MM.1S (cell line): ENCODE measurements at regions not wholly inside any gene's neighbourhood (a gene's known extent, or its start where the extent isn't known, plus 50 kb on each side); places are given as distances from the start of the nearest gene placed in this dataset.

Source experiments
- DNase-seq: peaks from one replicate; pipeline ENCODE4 v3.0.0-alpha.2; 2015
- H2AFZ ChIP-seq: fragments of 300-600 bp; sonication (generic); 2 replicates; pipeline ENCODE4 v1.6.0; 2016; ENCODE audit warnings: antibody characterized with exemption, low read length
- H3F3A ChIP-seq: fragments of 300-600 bp; sonication (generic); 2 replicates; pipeline ENCODE4 v1.6.1; 2016; ENCODE audit warnings: mild to moderate bottlenecking, antibody characterized with exemption, low read length, moderate library complexity, mixed read lengths; ENCODE audit not compliant: insufficient read depth
- H3K27ac ChIP-seq: fragments of 300-600 bp; sonication (generic); 2 replicates; pipeline ENCODE4 v1.5.1; 2016; ENCODE audit warnings: mild to moderate bottlenecking, low read length
- H3K27me3 ChIP-seq: fragments of 300-600 bp; sonication (generic); replicated peaks from 2 replicates; pipeline ENCODE4 v1.6.0; 2016; ENCODE audit warnings: low read length; ENCODE audit not compliant: insufficient read depth
- H3K36me3 ChIP-seq: fragments of 300-600 bp; sonication (generic); replicated peaks from 2 replicates; pipeline ENCODE4 v1.6.1; 2016; ENCODE audit warnings: mild to moderate bottlenecking, low read length, mixed read lengths; ENCODE audit not compliant: insufficient read depth
- H3K4me1 ChIP-seq: fragments of 300-600 bp; sonication (generic); 2 replicates; pipeline ENCODE4 v1.6.1; 2016; ENCODE audit warnings: low read length, mixed read lengths
- H3K4me2 ChIP-seq: fragments of 300-600 bp; sonication (generic); 2 replicates; pipeline ENCODE4 v1.6.0; 2016; ENCODE audit warnings: low read depth, low read length
- H3K4me3 ChIP-seq: fragments of 300-600 bp; sonication (generic); 2 replicates; pipeline ENCODE4 v1.5.1; 2016; ENCODE audit warnings: low read length, mixed read lengths
- H3K79me2 ChIP-seq: fragments of 300-600 bp; sonication (generic); 2 replicates; pipeline ENCODE4 v1.6.1; 2016; ENCODE audit warnings: mixed run types, low read length, mixed read lengths
- H3K9ac ChIP-seq: fragments of 300-600 bp; sonication (generic); 2 replicates; pipeline ENCODE4 v1.6.1; 2016; ENCODE audit warnings: low read length, mixed read lengths
- H3K9me2 ChIP-seq: fragments of 300-600 bp; sonication (generic); replicated peaks from 2 replicates; pipeline ENCODE4 v1.6.1; 2016; ENCODE audit warnings: mild to moderate bottlenecking, low read length, mixed read lengths; ENCODE audit not compliant: insufficient read depth
- H3K9me3 ChIP-seq: fragments of 300-600 bp; sonication (generic); replicated peaks from 2 replicates; pipeline ENCODE4 v1.6.1; 2016; ENCODE audit warnings: mild to moderate bottlenecking, low read length, mixed read lengths; ENCODE audit not compliant: insufficient read depth
- H4K20me1 ChIP-seq: fragments of 300-600 bp; sonication (generic); 2 replicates; pipeline ENCODE4 v1.6.1; 2016; ENCODE audit warnings: mild to moderate bottlenecking, low read length, moderate library complexity, mixed read lengths; ENCODE audit not compliant: insufficient read depth
- CTCF ChIP-seq: fragments of 300-600 bp; sonication (generic); IDR thresholded peaks from 2 replicates; pipeline ENCODE4 v1.5.1; 2016; ENCODE audit warnings: antibody characterized with exemption, low read length, mixed read lengths
- EZH2 ChIP-seq: fragments of 300-600 bp; sonication (generic); optimal IDR thresholded peaks from 2 replicates; pipeline ENCODE3; 2017; ENCODE audit warnings: low read depth, mild to moderate bottlenecking, antibody characterized with exemption, low read length, mixed read lengths
- EZH2phosphoT487 ChIP-seq: fragments of 300-600 bp; sonication (generic); IDR thresholded peaks from 2 replicates; pipeline ENCODE4 v1.6.1; 2018; ENCODE audit warnings: antibody characterized with exemption, low read length

GRCh38 chr10:52455098-52455497, 141.0 kb downstream of the DKK1 start:
- Histone ChIP-seq H3K4me3 (no peak overlapping the region), H4K20me1 (no peaks in the 10 kb centered on the region), H3K9me3 (no peaks in the 10 kb centered on the region), H3K79me2 (no peaks in the 10 kb centered on the region), H3K27me3 (no peaks in the 10 kb centered on the region), H2AFZ (no peak overlapping the region; the same call in 1 of the 2 replicates), H3K4me1 (peaks cover 9% of the 10 kb centered on the region; the same call in 1 of the 2 replicates), H3F3A (no peaks in the 10 kb centered on the region; the same call in 1 of the 2 replicates), H3K4me2 (no peak overlapping the region), H3K27ac (no peak overlapping the region), H3K9ac (no peak overlapping the region), H3K9me2 (no peaks in the 10 kb centered on the region), H3K36me3 (no peaks in the 10 kb centered on the region)
- peak; percentile 5 for DNase-seq
- TF ChIP-seq EZH2 (no peak), EZH2phosphoT487 (no peak), CTCF (no peak)

GRCh38 chr10:52459097-52459496, 145.0 kb downstream of the DKK1 start:
- H3K9ac ChIP-seq: no peak overlapping the region
- no peaks in the 10 kb centered on the region for H3K79me2 ChIP-seq
- no peaks in the 10 kb centered on the region for H3K9me3 ChIP-seq
- no peaks in the 10 kb centered on the region for H3K9me2 ChIP-seq
- H3F3A ChIP-seq: no peaks in the 10 kb centered on the region; the same call in 1 of the 2 replicates
- H3K4me1 ChIP-seq: peaks cover 13% of the 10 kb centered on the region; the same call in 1 of the 2 replicates
- H3K36me3 ChIP-seq: no peaks in the 10 kb centered on the region
- H3K4me3 ChIP-seq: no peak overlapping the region
- TF ChIP-seq EZH2phosphoT487 (no peak), EZH2 (no peak), CTCF (no peak)
- H3K27me3 ChIP-seq: no peaks in the 10 kb centered on the region
- no peaks in the 10 kb centered on the region for H4K20me1 ChIP-seq
- no peak overlapping the region for H3K27ac ChIP-seq
- DNase-seq: no peak
- no peak overlapping the region for H2AFZ ChIP-seq
- H3K4me2 ChIP-seq: no peak overlapping the region

GRCh38 chr10:52463826-52464225, 149.7 kb downstream of the DKK1 start:
- no peaks in the 10 kb centered on the region for H3K9me3 ChIP-seq
- H3K4me2 ChIP-seq: no peak overlapping the region
- no peak for DNase-seq
- no peaks in the 10 kb centered on the region for H4K20me1 ChIP-seq
- no peak overlapping the region for H3K9ac ChIP-seq
- H3K79me2 ChIP-seq: no peaks in the 10 kb centered on the region
- TF ChIP-seq EZH2: no peak
- no peaks in the 10 kb centered on the region for H3K27me3 ChIP-seq
- H3K4me1 ChIP-seq: peaks cover 41% of the 10 kb centered on the region
- no peak overlapping the region for H3K27ac ChIP-seq
- H3F3A ChIP-seq: peaks cover 26% of the 10 kb centered on the region
- H3K36me3 ChIP-seq: no peaks in the 10 kb centered on the region
- H2AFZ ChIP-seq: no peak overlapping the region
- H3K4me3 ChIP-seq: no peak overlapping the region
- no peaks in the 10 kb centered on the region for H3K9me2 ChIP-seq

- TF ChIP-seq CTCF (no peak), EZH2phosphoT487 (no peak), EZH2 (no peak)
- no peaks in the 10 kb centered on the region for H3K27me3 ChIP-seq
- DNase-seq: no peak
- H3K79me2 ChIP-seq: no peaks in the 10 kb centered on the region
- H2AFZ ChIP-seq: no peak overlapping the region
- peak overlapping the region; percentile 86; the same call in 1 of the 2 replicates for H3K27ac ChIP-seq
- H3K9ac ChIP-seq: no peak overlapping the region
- no peaks in the 10 kb centered on the region for H3K9me3 ChIP-seq
- peaks cover 41% of the 10 kb centered on the region for H3K4me1 ChIP-seq
- no peaks in the 10 kb centered on the region for H3K9me2 ChIP-seq
- H3K4me2 ChIP-seq: peak overlapping the region; percentile 61
- H3F3A ChIP-seq: peaks cover 26% of the 10 kb centered on the region
- no peaks in the 10 kb centered on the region for H4K20me1 ChIP-seq
- H3K4me3 ChIP-seq: no peak overlapping the region
- H3K36me3 ChIP-seq: no peaks in the 10 kb centered on the region
Observed at GRCh38 chr10:52464368-52465124, 150.5 kb downstream of the DKK1 start.
